Tibial nerve (tissue), 4 donors: ENCODE measurements at regions not wholly inside any gene's neighbourhood (a gene's known extent, or its start where the extent isn't known, plus 50 kb on each side); places are given as distances from the start of the nearest gene placed in this dataset.

Experiments
- DNase-seq, 2 donors: peaks; one replicate each; pipeline ENCODE4 v3.0.0-alpha.2; 2019; ENCODE audit warnings: low spot score in 2 of 2
- H3K27ac ChIP-seq, 4 donors: fragments of 200-600 bp; sonication (generic) in 3 of 4; one replicate each; pipeline ENCODE4 v1.5.1; 2017 to 2019; ENCODE audit warnings: mild to moderate bottlenecking in 1 of 4
- H3K27me3 ChIP-seq, 2 donors: fragments of 200-600 bp; sonication (generic) in 1 of 2; one replicate each; pipeline versions ENCODE4 v1.5.1 to v1.6.0; 2017 to 2019
- H3K36me3 ChIP-seq, 3 donors: fragments of 200-600 bp; sonication (generic); one replicate each; pipeline ENCODE4 v1.5.1; 2018 to 2019
- H3K4me1 ChIP-seq, 4 donors: fragments of 200-600 bp; sonication (generic) in 3 of 4; one replicate each; pipeline ENCODE4 v1.5.1; 2017 to 2019
- H3K4me3 ChIP-seq, 4 donors: fragments of 200-600 bp; sonication (generic) in 3 of 4; one replicate each; pipeline ENCODE4 v1.5.1; 2017 to 2019; ENCODE audit warnings: mild to moderate bottlenecking in 1 of 4, moderate library complexity in 1 of 4
- H3K9me3 ChIP-seq, 4 donors: fragments of 200-600 bp; sonication (generic) in 3 of 4; one replicate each; pipeline ENCODE4 v1.5.1; 2017 to 2019
- CTCF ChIP-seq, 5 experiments: fragments of 200-600 bp in 3 of 5; fragments of 450-650 bp in 2 of 5; sonication (generic) in 3 of 5; IDR thresholded peaks; one replicate each; pipeline ENCODE4 v1.5.1; 2016 to 2019; ENCODE audit warnings: antibody characterized with exemption in 5 of 5, mild to moderate bottlenecking in 3 of 5, moderate library complexity in 2 of 5
- EP300 ChIP-seq, 2 donors: sonication (generic); formaldehyde crosslinking; IDR thresholded peaks; one replicate each; pipeline ENCODE4 v1.6.1; 2017; ENCODE audit warnings: antibody characterized with exemption in 2 of 2, mild to moderate bottlenecking in 1 of 2
- POLR2A ChIP-seq, 2 donors: fragments of 450-650 bp; IDR thresholded peaks; one replicate each; pipeline ENCODE4 v1.6.1; 2017; ENCODE audit warnings: antibody characterized with exemption in 2 of 2, mild to moderate bottlenecking in 2 of 2, moderate library complexity in 2 of 2
- WGBS, 2 donors: methylation state at CpG; one replicate each; pipeline ENCODE4 v1.1.5; 2018; 5-methylcytosine and 5-hydroxymethylcytosine counted together

- H3K4me1 ChIP-seq: no peaks in the 10 kb centered on the region
- TF ChIP-seq POLR2A (IDR thresholded peaks at IDR 0.05) (no peak), CTCF (IDR thresholded peaks at IDR 0.05) (no peak)
- H3K27me3 ChIP-seq: no peaks in the 10 kb centered on the region
- peaks cover 0 to 17% (median 0%) of the 10 kb centered on the region in 4 donors for H3K9me3 ChIP-seq
- H3K4me3 ChIP-seq: no peak overlapping the region
- no peak overlapping the region for H3K27ac ChIP-seq
- no peaks in the 10 kb centered on the region for H3K36me3 ChIP-seq
- DNase-seq: no peak
Measured at GRCh38 chr17:14808425-14808824, 456.7 kb downstream of the PMP22 start.

- Histone ChIP-seq H3K27ac (no peak overlapping the region), H3K27me3 (no peaks in the 10 kb centered on the region), H3K4me3 (no peak overlapping the region), H3K4me1 (no peaks in the 10 kb centered on the region), H3K36me3 (no peaks in the 10 kb centered on the region), H3K9me3 (peaks cover 0 to 21% (median 0%) of the 10 kb centered on the region in 4 donors)
- DNase-seq: no peak
- TF ChIP-seq CTCF (IDR thresholded peaks at IDR 0.05) (no peak), POLR2A (IDR thresholded peaks at IDR 0.05) (no peak), EP300 (IDR thresholded peaks at IDR 0.05) (no peak)
Measured at GRCh38 chr17:14805348-14805747, 459.8 kb downstream of the PMP22 start.

- H3K36me3 ChIP-seq: no peaks in the 10 kb centered on the region
- no peak for DNase-seq
- H3K27me3 ChIP-seq: no peaks in the 10 kb centered on the region
- no peaks in the 10 kb centered on the region for H3K4me1 ChIP-seq
- H3K4me3 ChIP-seq: no peak overlapping the region
- WGBS, 2 donors: 22 to 29% methylated on average over 3 of the region's 3 CpGs
- peaks cover 0 to 19% (median 0%) of the 10 kb centered on the region in 4 donors for H3K9me3 ChIP-seq
- no peak for TF ChIP-seq CTCF (IDR thresholded peaks at IDR 0.05)
- no peak for TF ChIP-seq EP300 (IDR thresholded peaks at IDR 0.05)
- TF ChIP-seq POLR2A (IDR thresholded peaks at IDR 0.05): no peak
- no peak overlapping the region for H3K27ac ChIP-seq
Measured at GRCh38 chr17:14803826-14804225, 461.3 kb downstream of the PMP22 start.

GRCh38 chr17:14797801-14798200, 467.3 kb downstream of the PMP22 start:
- Histone ChIP-seq H3K27me3 (no peaks in the 10 kb centered on the region), H3K36me3 (no peaks in the 10 kb centered on the region), H3K4me3 (no peak overlapping the region), H3K4me1 (no peaks in the 10 kb centered on the region), H3K27ac (no peak overlapping the region), H3K9me3 (peaks cover 0 to 3% (median 0%) of the 10 kb centered on the region in 4 donors)
- WGBS, 2 donors: 69 to 75% methylated on average over 6 of the region's 6 CpGs
- TF ChIP-seq POLR2A (IDR thresholded peaks at IDR 0.05) (no peak), CTCF (IDR thresholded peaks at IDR 0.05) (no peak), EP300 (IDR thresholded peaks at IDR 0.05) (no peak)
- no peak for DNase-seq

GRCh38 chr17:14797021-14797420, 468.1 kb downstream of the PMP22 start:
- Histone ChIP-seq H3K4me3 (no peak overlapping the region), H3K27ac (no peak overlapping the region), H3K27me3 (no peaks in the 10 kb centered on the region), H3K9me3 (peaks cover 0 to 3% (median 0%) of the 10 kb centered on the region in 4 donors), H3K4me1 (no peaks in the 10 kb centered on the region), H3K36me3 (no peaks in the 10 kb centered on the region)
- WGBS, 2 donors: 78 to 81% methylated on average over 4 of the region's 4 CpGs
- no peak for TF ChIP-seq POLR2A (IDR thresholded peaks at IDR 0.05)
- no peak for TF ChIP-seq EP300 (IDR thresholded peaks at IDR 0.05)
- TF ChIP-seq CTCF (IDR thresholded peaks at IDR 0.05): no peak
- DNase-seq: no peak
